ENCODE measurements at regions not wholly inside any gene's neighbourhood (a gene's known extent, or its start where the extent isn't known, plus 50 kb on each side); places are given as distances from the start of the nearest gene placed in this dataset.

GRCh38 chr3:22318325-22318724, 567.3 kb upstream of the ZNF385D start:
- DNase-seq (ENCODE audit: low read depth, low spot score): no peak
- dilution Hi-C loops (cut with MboI; ENCODE audit: extremely low pct_ligation_motif_present, low sequenced_read_pairs) (no loop called here), intact Hi-C loops (cut with micrococcal nuclease) (no loop called here)
- no peaks in the 10 kb centered on the region for H3K4me1 ChIP-seq (ENCODE audit: control insufficient read depth, extremely low read depth, insufficient read depth, low read length)
- CTCF ChIA-PET: interaction anchor here (1.1 kb wide), 1 partner anchor 642 kb away, joined by 3 read pairs; no protein-coding TSS in a partner anchor
- H3K79me2 ChIP-seq (ENCODE audit: control insufficient read depth, insufficient read depth, low read length): no peaks in the 10 kb centered on the region
- no peak overlapping the region for H3K27ac ChIP-seq (ENCODE audit: insufficient read depth, low read depth, low read length)
- H3K9ac ChIP-seq (replicated peaks; ENCODE audit: extremely low read depth, insufficient read depth, low read length): no peak overlapping the region
- no peak overlapping the region for H3K4me3 ChIP-seq (replicated peaks in 1 of 3; ENCODE audit: insufficient read depth in 1 of 3, low read depth in 1 of 3, low read length in 3 of 3)
- POLR2A ChIA-PET: no interaction called here
- H2AFZ ChIP-seq (ENCODE audit: low read depth, low read length): no peak overlapping the region
- H4K20me1 ChIP-seq (replicated peaks; ENCODE audit: control insufficient read depth, extremely low read depth, insufficient read depth, low read length): no peaks in the 10 kb centered on the region
- no peaks in the 10 kb centered on the region for H3K36me3 ChIP-seq (ENCODE audit: control insufficient read depth in 2 of 2, extremely low read depth in 1 of 2, insufficient read depth in 2 of 2, low read length in 2 of 2)
- H3K9me3 ChIP-seq (replicated peaks; ENCODE audit: control insufficient read depth, insufficient read depth, low read length): no peaks in the 10 kb centered on the region
- no peaks in the 10 kb centered on the region for H3K27me3 ChIP-seq (ENCODE audit: control insufficient read depth in 2 of 2, insufficient read depth in 2 of 2, low read length in 2 of 2)
- TF ChIP-seq CTCF (IDR thresholded peaks at IDR 0.05; ENCODE audit: extremely low read depth in 1 of 2, insufficient read depth in 1 of 2, low read depth in 1 of 2, low read length in 2 of 2) (no peak), POLR2AphosphoS5 (IDR thresholded peaks at IDR 0.05; ENCODE audit: insufficient read depth, low read depth, low read length) (no peak), MYC (IDR thresholded peaks at IDR 0.05; ENCODE audit: low read depth, low read length) (no peak), MAX (IDR thresholded peaks at IDR 0.05; ENCODE audit: insufficient read depth, insufficient read length) (no peak), GATA2 (IDR thresholded peaks at IDR 0.05; ENCODE audit: insufficient read depth, insufficient read length, low read depth, low read length) (no peak), JUN (IDR thresholded peaks at IDR 0.05; ENCODE audit: borderline replicate concordance, insufficient read depth, insufficient read length, low read depth) (no peak)
- no peak overlapping the region for H3K4me2 ChIP-seq (ENCODE audit: insufficient read depth, low read length)
- BruUV-seq (replicated peaks): no TSS peak
- FAIRE-seq: no peak
- no peaks in the 10 kb centered on the region for H3K9me1 ChIP-seq (replicated peaks; ENCODE audit: control insufficient read depth, extremely low read depth, insufficient read depth, low read length)

- Histone ChIP-seq H3K27me3 (ENCODE audit: control insufficient read depth in 2 of 2, insufficient read depth in 2 of 2, low read length in 2 of 2) (no peaks in the 10 kb centered on the region), H2AFZ (ENCODE audit: low read depth, low read length) (no peak overlapping the region), H3K27ac (ENCODE audit: insufficient read depth, low read depth, low read length) (no peak overlapping the region), H3K9me3 (replicated peaks; ENCODE audit: control insufficient read depth, insufficient read depth, low read length) (no peaks in the 10 kb centered on the region), H4K20me1 (replicated peaks; ENCODE audit: control insufficient read depth, extremely low read depth, insufficient read depth, low read length) (no peaks in the 10 kb centered on the region), H3K79me2 (ENCODE audit: control insufficient read depth, insufficient read depth, low read length) (no peaks in the 10 kb centered on the region), H3K9ac (replicated peaks; ENCODE audit: extremely low read depth, insufficient read depth, low read length) (no peak overlapping the region), H3K36me3 (ENCODE audit: control insufficient read depth in 2 of 2, extremely low read depth in 1 of 2, insufficient read depth in 2 of 2, low read length in 2 of 2) (no peaks in the 10 kb centered on the region), H3K4me2 (ENCODE audit: insufficient read depth, low read length) (no peak overlapping the region), H3K4me3 (replicated peaks in 1 of 3; ENCODE audit: insufficient read depth in 1 of 3, low read depth in 1 of 3, low read length in 3 of 3) (no peak overlapping the region), H3K4me1 (ENCODE audit: control insufficient read depth, extremely low read depth, insufficient read depth, low read length) (no peaks in the 10 kb centered on the region), H3K9me1 (replicated peaks; ENCODE audit: control insufficient read depth, extremely low read depth, insufficient read depth, low read length) (no peaks in the 10 kb centered on the region)
- dilution Hi-C loops (cut with MboI; ENCODE audit: extremely low pct_ligation_motif_present, low sequenced_read_pairs): no loop called here
- FAIRE-seq: no peak
- DNase-seq (ENCODE audit: low read depth, low spot score): no peak
- intact Hi-C loops (cut with micrococcal nuclease): no loop called here
- CTCF ChIA-PET: no interaction called here
- no peak for TF ChIP-seq EZH2 (IDR thresholded peaks at IDR 0.05; ENCODE audit: borderline replicate concordance, low read depth, low read length, severe bottlenecking)
- no peak for TF ChIP-seq FOS (IDR thresholded peaks at IDR 0.05; ENCODE audit: borderline replicate concordance, insufficient read depth, low read length)
- TF ChIP-seq MYC (IDR thresholded peaks at IDR 0.05; ENCODE audit: low read depth, low read length): no peak
- TF ChIP-seq POLR2A (IDR thresholded peaks at IDR 0.05; ENCODE audit: low read depth, low read length): no peak
- no TSS peak for BruUV-seq (replicated peaks)
- POLR2A ChIA-PET: no interaction called here
These were observed 568.4 kb upstream of the ZNF385D start for GRCh38 chr3:22319446-22319845.

Measured in endothelial cell of umbilical vein (primary cell).